GM18507 (cell line): ENCODE measurements at regions not wholly inside any gene's neighbourhood (a gene's known extent, or its start where the extent isn't known, plus 50 kb on each side); places are given as distances from the start of the nearest gene placed in this dataset.
A peak's percentile ranks its signal among the peaks of the same experiment; 100 is the strongest.

Source experiments
- DNase-seq: peaks from one replicate; pipeline ENCODE4 v3.0.0; 2011; ENCODE audit warnings: low read depth; ENCODE audit not compliant: insufficient read length; ENCODE audit errors: extremely low spot score
- FAIRE-seq: peaks from 2 replicates; lab custom pipeline; 2011; peaks lifted over from hg19 to GRCh38; lab: Jason Lieb, UNC

- FAIRE-seq (no peak), DNase-seq (no peak)
Measured at GRCh38 chr1:231108516-231109302, 53.1 kb upstream of the TRIM67 start.

- FAIRE-seq (no peak), DNase-seq (no peak)
Measured at GRCh38 chr1:231107600-231108326, 54.1 kb upstream of the TRIM67 start.

GRCh38 chr1:231107151-231107550 lies 54.7 kb upstream of the TRIM67 start:
- DNase-seq (no peak), FAIRE-seq (no peak)

- DNase-seq (no peak), FAIRE-seq (no peak)
Measured at GRCh38 chr1:231106347-231106746, 55.5 kb upstream of the TRIM67 start.

- FAIRE-seq (no peak), DNase-seq (no peak)
Measured at GRCh38 chr1:231104917-231105316, 56.9 kb upstream of the TRIM67 start.

- DNase-seq = no peak
- FAIRE-seq = no peak
Measured at GRCh38 chr1:231103961-231104360, 57.9 kb upstream of the TRIM67 start.

GRCh38 chr1:231099996-231100767 lies 60.1 kb upstream of the FAM89A start:
- DNase-seq (no peak), FAIRE-seq (no peak)

DNA sequence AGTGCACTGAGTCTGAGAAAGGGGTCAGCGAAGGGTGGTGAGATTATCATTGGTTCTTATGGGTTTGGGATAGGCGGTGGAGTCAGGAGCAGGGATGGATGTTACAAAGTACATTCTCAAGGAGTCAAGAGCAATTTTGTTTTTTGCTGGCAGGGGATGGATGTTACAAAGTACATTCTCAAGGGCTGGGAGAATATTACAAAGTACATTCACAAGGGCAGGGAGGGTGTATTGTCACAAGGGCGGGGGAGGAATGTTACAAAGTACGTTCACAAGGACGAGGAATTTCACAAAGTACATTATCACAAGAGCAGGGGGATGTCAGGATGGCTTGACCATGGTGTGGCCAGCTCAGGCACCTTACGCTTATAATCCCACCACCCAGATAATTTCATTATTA lies 59.3 kb upstream of the FAM89A start:
- DNase-seq (no peak), FAIRE-seq (no peak)

DNA sequence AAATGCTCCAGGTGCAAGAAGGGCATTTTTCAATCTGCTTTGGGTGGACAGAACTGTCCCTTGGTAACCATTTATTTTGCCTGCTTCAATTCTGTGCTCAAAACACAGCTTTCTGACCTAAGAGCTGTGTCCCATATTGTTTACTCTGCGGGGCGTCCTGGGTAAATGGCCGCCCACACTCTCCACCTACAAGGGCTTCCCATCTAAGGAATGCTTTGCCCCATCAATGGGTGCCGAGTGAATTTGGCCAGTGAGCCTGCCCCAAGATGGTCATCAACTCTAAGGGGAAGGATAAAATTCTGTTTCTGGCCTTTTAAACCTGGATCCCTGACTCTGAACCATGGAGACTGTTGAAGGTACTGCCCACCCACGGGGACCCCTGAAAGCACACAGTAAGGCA lies 55.5 kb upstream of the FAM89A start:
- no peak for DNase-seq
- FAIRE-seq = no peak

DNA sequence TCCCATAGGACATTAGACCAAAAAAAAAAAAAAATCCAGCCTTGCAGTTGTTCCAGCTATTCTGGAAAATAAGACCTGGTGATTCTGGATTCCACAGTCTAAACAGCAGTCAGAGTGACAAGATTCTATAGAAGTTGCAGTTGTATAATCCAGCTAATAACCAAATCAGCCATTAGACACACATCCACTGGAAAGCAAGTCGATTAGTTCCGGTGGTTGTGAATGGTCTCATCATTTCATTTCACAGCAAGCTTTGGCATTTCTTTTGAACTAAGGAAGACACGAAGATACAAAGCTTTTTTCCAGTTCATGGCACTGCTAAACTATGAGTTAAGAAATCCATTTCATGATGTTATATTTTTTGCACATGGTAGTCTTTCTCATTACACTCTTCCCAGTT lies 54.4 kb upstream of the FAM89A start:
- DNase-seq (no peak), FAIRE-seq (no peak)

- DNase-seq (no peak), FAIRE-seq (no peak)
Measured at GRCh38 chr1:231093156-231093922, 53.3 kb upstream of the FAM89A start.

- DNase-seq = no peak
- FAIRE-seq = no peak
Measured at GRCh38 chr1:231092380-231092779, 52.3 kb upstream of the FAM89A start.

DNA sequence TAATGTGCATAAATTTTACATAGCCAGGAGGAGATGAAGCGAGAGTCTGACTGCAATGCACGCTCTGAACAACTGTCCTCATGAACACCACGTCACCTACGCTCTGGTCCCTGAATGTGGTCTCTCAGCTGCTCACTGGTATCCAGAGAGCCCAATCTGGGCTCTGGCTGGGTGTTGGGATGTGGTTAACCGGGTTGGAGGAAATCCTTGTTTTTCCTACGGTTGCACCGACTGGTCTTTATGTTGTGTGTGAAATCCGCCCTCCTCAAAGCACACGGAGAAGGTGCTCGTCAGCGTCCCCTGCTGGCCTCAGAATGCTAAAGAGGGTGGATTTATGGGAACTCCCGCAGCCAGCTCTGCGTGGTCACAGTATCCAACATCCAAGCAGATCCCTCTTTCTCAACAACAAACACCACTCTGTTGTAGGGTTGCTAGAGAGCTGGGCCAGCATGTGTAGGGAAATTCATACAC lies 51.8 kb upstream of the FAM89A start:
- FAIRE-seq (peak; percentile 44), DNase-seq (no peak)

DNA sequence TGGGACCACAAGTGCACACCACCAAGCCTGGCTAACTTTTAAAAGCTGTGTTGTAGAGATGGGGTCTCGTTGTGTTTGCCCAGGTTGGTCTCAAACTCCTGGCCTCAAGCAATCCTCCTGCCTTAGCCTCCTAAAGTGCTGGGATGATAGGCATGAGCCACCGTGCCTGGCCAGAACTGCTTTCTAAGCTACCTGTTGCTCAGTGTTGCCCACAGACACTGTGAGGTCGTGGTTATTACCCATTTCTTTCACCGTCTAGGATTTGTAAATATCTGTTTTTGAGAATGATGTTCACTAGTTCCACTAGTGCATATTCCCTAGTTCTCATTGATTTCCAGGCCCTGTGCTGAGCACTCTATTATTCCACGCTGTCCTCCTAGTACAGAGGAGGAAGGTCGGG lies 51.4 kb upstream of the FAM89A start:
- no peak for DNase-seq
- no peak for FAIRE-seq
